H9 (cell line): ENCODE measurements at regions not wholly inside any gene's neighbourhood (a gene's known extent, or its start where the extent isn't known, plus 50 kb on each side); places are given as distances from the start of the nearest gene placed in this dataset.

Source experiments
- DNase-seq: peaks from one replicate; pipeline ENCODE4 v3.0.0-alpha.2; 2017
- H2AFZ ChIP-seq: one replicate; pipeline ENCODE4 v1.6.1; 2013; ENCODE audit warnings: mild to moderate bottlenecking, low read length, control low read depth, moderate library complexity
- H2AK5ac ChIP-seq: 2 replicates; pipeline ENCODE4 v1.6.1; 2013; ENCODE audit warnings: low read length, control low read depth, mixed read lengths; ENCODE audit not compliant: insufficient read length
- H2BK120ac ChIP-seq: one replicate; pipeline ENCODE4 v1.6.1; 2013; ENCODE audit warnings: low read depth, mild to moderate bottlenecking, low read length, control low read depth, inconsistent platforms; ENCODE audit not compliant: poor library complexity, severe bottlenecking
- H2BK12ac ChIP-seq: 2 replicates; pipeline ENCODE4 v1.6.1; 2013; ENCODE audit warnings: low read length, control low read depth, mixed read lengths, low read depth; ENCODE audit not compliant: insufficient read length
- H2BK15ac ChIP-seq: 2 replicates; pipeline ENCODE4 v1.6.1; 2013; ENCODE audit warnings: low read depth, low read length, control low read depth
- H2BK20ac ChIP-seq: one replicate; pipeline ENCODE4 v1.6.1; 2013; ENCODE audit warnings: low read depth, mild to moderate bottlenecking, low read length, control low read depth, inconsistent platforms; ENCODE audit not compliant: poor library complexity, severe bottlenecking
- H2BK5ac ChIP-seq: 2 replicates; pipeline ENCODE4 v1.6.1; 2013; ENCODE audit warnings: low read length, control low read depth, mixed read lengths; ENCODE audit not compliant: insufficient read length
- H3K14ac ChIP-seq: 2 replicates; pipeline ENCODE4 v1.6.1; 2013; ENCODE audit warnings: low read length, control low read depth; ENCODE audit not compliant: insufficient read depth
- H3K18ac ChIP-seq: 2 replicates; pipeline ENCODE4 v1.6.1; 2013; ENCODE audit warnings: low read depth, mild to moderate bottlenecking, mixed read lengths, low read length, control low read depth; ENCODE audit not compliant: insufficient read length
- H3K23ac ChIP-seq: 2 replicates; pipeline ENCODE4 v1.6.1; 2013; ENCODE audit warnings: low read length, control low read depth, mixed read lengths, low read depth; ENCODE audit not compliant: insufficient read length
- H3K23me2 ChIP-seq: 2 replicates; pipeline ENCODE4 v1.6.1; 2013; ENCODE audit warnings: low read depth, mild to moderate bottlenecking, mixed read lengths, low read length, control low read depth; ENCODE audit not compliant: insufficient read length, poor library complexity, severe bottlenecking
- H3K27ac ChIP-seq: 2 replicates; pipeline ENCODE4 v1.5.1; 2013; ENCODE audit warnings: low read length, control low read depth, mixed read lengths, low read depth; ENCODE audit not compliant: insufficient read length
- H3K27me3 ChIP-seq: 2 replicates; pipeline ENCODE4 v1.6.1; 2013; ENCODE audit warnings: low read length, control low read depth, inconsistent platforms; ENCODE audit not compliant: insufficient read depth
- H3K4ac ChIP-seq: 2 replicates; pipeline ENCODE4 v1.6.1; 2013; ENCODE audit warnings: low read depth, mild to moderate bottlenecking, control low read depth, inconsistent platforms, low read length, moderate library complexity
- H3K4me1 ChIP-seq: 2 replicates; pipeline ENCODE4 v1.6.1; 2013; ENCODE audit warnings: low read length, control low read depth, inconsistent platforms; ENCODE audit not compliant: insufficient read depth
- H3K4me2 ChIP-seq: 2 replicates; pipeline ENCODE4 v1.6.1; 2013; ENCODE audit warnings: low read length, control low read depth, mixed read lengths; ENCODE audit not compliant: insufficient read length, insufficient read depth
- H3K56ac ChIP-seq: 2 replicates; pipeline ENCODE4 v1.6.1; 2013; ENCODE audit warnings: low read depth, mild to moderate bottlenecking, mixed read lengths, low read length, control low read depth; ENCODE audit not compliant: insufficient read length
- H3K79me1 ChIP-seq: 2 replicates; pipeline ENCODE4 v1.6.1; 2013; ENCODE audit warnings: low read depth, mild to moderate bottlenecking, moderate library complexity, low read length, control low read depth, inconsistent platforms; ENCODE audit not compliant: insufficient read depth, poor library complexity, severe bottlenecking
- H3K79me2 ChIP-seq: 2 replicates; pipeline ENCODE4 v1.6.1; 2013; ENCODE audit warnings: low read length, control low read depth, inconsistent platforms; ENCODE audit not compliant: insufficient read depth
- H3K9ac ChIP-seq: 2 replicates; pipeline ENCODE4 v1.6.1; 2013; ENCODE audit warnings: low read length, control low read depth, mixed read lengths; ENCODE audit not compliant: insufficient read length; ENCODE audit errors: extremely low read depth
- H3K9me3 ChIP-seq: one replicate; pipeline ENCODE4 v1.6.1; 2013; ENCODE audit warnings: low read depth, low read length, inconsistent platforms; ENCODE audit not compliant: control insufficient read depth
- H3T11ph ChIP-seq: one replicate; pipeline ENCODE4 v1.6.1; 2013; ENCODE audit warnings: mild to moderate bottlenecking, low read length, control low read depth, inconsistent platforms
- H4K20me1 ChIP-seq: one replicate; pipeline ENCODE4 v1.6.1; 2013; ENCODE audit not compliant: control insufficient read depth, insufficient read length, insufficient read depth
- H4K5ac ChIP-seq: 2 replicates; pipeline ENCODE4 v1.6.1; 2013; ENCODE audit warnings: low read depth, mild to moderate bottlenecking, mixed read lengths, low read length, control low read depth; ENCODE audit not compliant: insufficient read length
- H4K8ac ChIP-seq: replicated peaks from 2 replicates; pipeline ENCODE4 v1.6.1; 2013; ENCODE audit warnings: low read length, control low read depth, mixed read lengths, low read depth; ENCODE audit not compliant: insufficient read length
- H4K91ac ChIP-seq: 2 replicates; pipeline ENCODE4 v1.6.1; 2013; ENCODE audit warnings: low read depth, mild to moderate bottlenecking, moderate library complexity, mixed read lengths, low read length, control low read depth; ENCODE audit not compliant: insufficient read length
- H3K27ac Mint-ChIP-seq, 3 experiments: 2 replicates in 2 of 3; 3 replicates in 1 of 3; pipeline ENCODE4 v1.8.0; 2020 to 2021; ENCODE audit warnings: mixed read lengths in 3 of 3, mild to moderate bottlenecking in 1 of 3, moderate library complexity in 1 of 3
- H3K27me3 Mint-ChIP-seq: 2 replicates; pipeline ENCODE4 v1.8.0; 2021; ENCODE audit warnings: low read depth, mild to moderate bottlenecking, moderate library complexity, mixed read lengths
- H3K36me3 Mint-ChIP-seq, 3 experiments: 2 replicates in 2 of 3; 3 replicates in 1 of 3; pipeline ENCODE4 v1.8.0; 2020 to 2021; ENCODE audit warnings: low read depth in 3 of 3, mixed read lengths in 3 of 3; ENCODE audit not compliant: insufficient read depth in 1 of 3
- H3K4me1 Mint-ChIP-seq, 2 experiments: 2 replicates each; pipeline ENCODE4 v1.8.0; 2020; ENCODE audit warnings: mixed read lengths in 2 of 2
- H3K4me3 Mint-ChIP-seq, 2 experiments: 2 replicates in 1 of 2; 3 replicates in 1 of 2; pipeline ENCODE4 v1.8.0; 2020 to 2021; ENCODE audit warnings: mild to moderate bottlenecking in 2 of 2, mixed read lengths in 2 of 2, moderate library complexity in 1 of 2
- H3K9me3 Mint-ChIP-seq, 2 experiments: 2 replicates in 1 of 2; 3 replicates in 1 of 2; pipeline ENCODE4 v1.8.0; 2020; ENCODE audit warnings: mild to moderate bottlenecking in 2 of 2, mixed read lengths in 2 of 2, moderate library complexity in 1 of 2
- CTCF ChIP-seq: fragments of 200-600 bp; sonication (generic); conservative IDR thresholded peaks from 3 replicates; pipeline ENCODE4 v1.8.0; 2021; ENCODE audit warnings: antibody characterized with exemption, mild to moderate bottlenecking
- WGBS: extraction: QIAGEN DNeasy Blood & Tissue Kit; methylation state at CpG from one replicate; pipeline ENCODE4 v1.1.7; 2013; ENCODE audit warnings: missing lambda C conversion rate, low lambda C conversion rate, mixed read lengths; ENCODE audit not compliant: insufficient read length; ENCODE audit errors: extremely low coverage; 5-methylcytosine and 5-hydroxymethylcytosine counted together

DNA sequence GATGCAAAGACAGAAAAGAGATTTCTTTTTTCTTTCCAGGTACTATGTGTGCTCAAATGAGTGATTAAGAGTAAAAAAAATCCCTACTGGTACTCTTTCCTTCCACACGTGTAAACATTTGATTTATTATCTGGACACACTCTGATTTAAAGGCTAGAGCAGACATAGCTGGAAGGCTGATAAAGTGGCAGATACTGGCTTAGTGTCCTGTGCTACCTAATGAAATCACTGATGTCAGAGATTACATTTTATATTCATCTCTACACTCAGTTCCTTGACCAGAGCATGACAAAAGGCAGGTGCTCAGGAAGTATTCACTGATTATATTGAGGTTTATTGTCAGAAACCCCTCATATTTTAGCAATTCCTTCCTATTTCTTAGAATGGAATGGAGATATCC is 136.6 kb upstream of the SLC38A2 start:
- H3K4me2 ChIP-seq, result no peak overlapping the region
- H4K20me1 ChIP-seq, result no peaks in the 10 kb centered on the region
- no peaks in the 10 kb centered on the region for H3K27me3 ChIP-seq
- no peak overlapping the region for H3K56ac ChIP-seq
- H2BK20ac ChIP-seq, result no peak overlapping the region
- H3K23me2 ChIP-seq, result no peaks in the 10 kb centered on the region
- H2BK12ac ChIP-seq, result no peak overlapping the region
- no CpG with 5 or more reads among the region's 1 CpG for WGBS
- H3K27ac ChIP-seq, result no peak overlapping the region
- H2BK5ac ChIP-seq, result no peak overlapping the region
- H3K9me3 ChIP-seq, result peaks cover 6% of the 10 kb centered on the region
- H3K18ac ChIP-seq, result no peak overlapping the region
- no peak overlapping the region for H3K9ac ChIP-seq
- H4K5ac ChIP-seq, result no peak overlapping the region
- no peak for TF ChIP-seq CTCF
- no peaks in the 10 kb centered on the region for H3K4me1 ChIP-seq
- no peak overlapping the region for H3K4ac ChIP-seq
- Mint-ChIP-seq H3K36me3 (peaks cover 23 to 31% (median 24%) of the 10 kb centered on the region in 3 experiments), H3K27ac (no peak overlapping the region), H3K4me3 (no peak overlapping the region), H3K9me3 (peaks cover 37 to 39% of the 10 kb centered on the region in 2 experiments), H3K27me3 (no peaks in the 10 kb centered on the region), H3K4me1 (no peaks in the 10 kb centered on the region)
- H2BK120ac ChIP-seq, result no peak overlapping the region
- H2AFZ ChIP-seq, result no peak overlapping the region
- H4K91ac ChIP-seq, result no peak overlapping the region
- no peaks in the 10 kb centered on the region for H3K79me1 ChIP-seq
- no peak for DNase-seq
- no peak overlapping the region for H2AK5ac ChIP-seq
- H3K23ac ChIP-seq, result no peak overlapping the region
- no peaks in the 10 kb centered on the region for H3K79me2 ChIP-seq
- no peak overlapping the region for H4K8ac ChIP-seq
- no peak overlapping the region for H3T11ph ChIP-seq
- no peak overlapping the region for H3K14ac ChIP-seq
- no peak overlapping the region for H2BK15ac ChIP-seq
